ENCODE measurements at regions not wholly inside any gene's neighbourhood (a gene's known extent, or its start where the extent isn't known, plus 50 kb on each side); places are given as distances from the start of the nearest gene placed in this dataset.

- Histone ChIP-seq H3K4me1 (ENCODE audit: insufficient read depth, poor library complexity, severe bottlenecking) (no peaks in the 10 kb centered on the region), H3K27me3 (ENCODE audit: insufficient read depth, poor library complexity, severe bottlenecking) (no peaks in the 10 kb centered on the region), H3K27ac (ENCODE audit: poor library complexity, severe bottlenecking) (no peak overlapping the region), H3K36me3 (ENCODE audit: low read depth) (no peaks in the 10 kb centered on the region), H3K4me3 (ENCODE audit: severe bottlenecking) (no peak overlapping the region), H3K9me3 (ENCODE audit: severe bottlenecking) (no peaks in the 10 kb centered on the region)
- ATAC-seq (ENCODE audit: low read depth): no peak
- no peak for DNase-seq (ENCODE audit: low spot score)
- TF ChIP-seq, protein P1, sequence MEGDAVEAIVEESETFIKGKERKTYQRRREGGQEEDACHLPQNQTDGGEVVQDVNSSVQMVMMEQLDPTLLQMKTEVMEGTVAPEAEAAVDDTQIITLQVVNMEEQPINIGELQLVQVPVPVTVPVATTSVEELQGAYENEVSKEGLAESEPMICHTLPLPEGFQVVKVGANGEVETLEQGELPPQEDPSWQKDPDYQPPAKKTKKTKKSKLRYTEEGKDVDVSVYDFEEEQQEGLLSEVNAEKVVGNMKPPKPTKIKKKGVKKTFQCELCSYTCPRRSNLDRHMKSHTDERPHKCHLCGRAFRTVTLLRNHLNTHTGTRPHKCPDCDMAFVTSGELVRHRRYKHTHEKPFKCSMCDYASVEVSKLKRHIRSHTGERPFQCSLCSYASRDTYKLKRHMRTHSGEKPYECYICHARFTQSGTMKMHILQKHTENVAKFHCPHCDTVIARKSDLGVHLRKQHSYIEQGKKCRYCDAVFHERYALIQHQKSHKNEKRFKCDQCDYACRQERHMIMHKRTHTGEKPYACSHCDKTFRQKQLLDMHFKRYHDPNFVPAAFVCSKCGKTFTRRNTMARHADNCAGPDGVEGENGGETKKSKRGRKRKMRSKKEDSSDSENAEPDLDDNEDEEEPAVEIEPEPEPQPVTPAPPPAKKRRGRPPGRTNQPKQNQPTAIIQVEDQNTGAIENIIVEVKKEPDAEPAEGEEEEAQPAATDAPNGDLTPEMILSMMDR (IDR thresholded peaks at IDR 0.05; ENCODE audit: poor library complexity, severe bottlenecking): no peak
Observed at GRCh38 chr15:77692614-77693013, 59.9 kb upstream of the LINGO1 start.

DNA sequence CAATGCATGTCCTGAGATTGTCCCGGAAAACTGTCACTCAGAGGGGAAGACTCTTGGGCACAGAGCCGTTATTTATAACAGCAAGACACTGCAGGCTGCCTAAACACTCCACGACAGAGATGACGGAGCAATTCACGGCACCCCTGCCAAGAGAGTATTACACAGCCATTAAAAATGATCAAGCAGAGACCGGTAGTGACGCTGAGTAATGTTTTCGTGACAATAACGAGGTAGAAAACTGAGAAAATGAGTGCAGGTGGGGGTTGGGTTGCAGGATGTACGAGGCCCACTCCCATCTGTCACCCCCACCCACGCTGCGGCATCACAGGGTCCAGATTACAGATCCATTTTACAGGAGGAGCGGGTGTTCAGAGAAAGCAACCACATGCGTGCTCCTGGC is 58.9 kb upstream of the LINGO1 start:
- TF ChIP-seq, protein P1 (IDR thresholded peaks at IDR 0.05; ENCODE audit: poor library complexity, severe bottlenecking): no peak
- Histone ChIP-seq H3K36me3 (ENCODE audit: low read depth) (no peaks in the 10 kb centered on the region), H3K27me3 (ENCODE audit: insufficient read depth, poor library complexity, severe bottlenecking) (no peaks in the 10 kb centered on the region), H3K4me1 (ENCODE audit: insufficient read depth, poor library complexity, severe bottlenecking) (no peaks in the 10 kb centered on the region), H3K4me3 (ENCODE audit: severe bottlenecking) (no peak overlapping the region), H3K9me3 (ENCODE audit: severe bottlenecking) (no peaks in the 10 kb centered on the region), H3K27ac (ENCODE audit: poor library complexity, severe bottlenecking) (no peak overlapping the region)
- ATAC-seq (ENCODE audit: low read depth) (no peak), DNase-seq (ENCODE audit: low spot score) (no peak)

DNA sequence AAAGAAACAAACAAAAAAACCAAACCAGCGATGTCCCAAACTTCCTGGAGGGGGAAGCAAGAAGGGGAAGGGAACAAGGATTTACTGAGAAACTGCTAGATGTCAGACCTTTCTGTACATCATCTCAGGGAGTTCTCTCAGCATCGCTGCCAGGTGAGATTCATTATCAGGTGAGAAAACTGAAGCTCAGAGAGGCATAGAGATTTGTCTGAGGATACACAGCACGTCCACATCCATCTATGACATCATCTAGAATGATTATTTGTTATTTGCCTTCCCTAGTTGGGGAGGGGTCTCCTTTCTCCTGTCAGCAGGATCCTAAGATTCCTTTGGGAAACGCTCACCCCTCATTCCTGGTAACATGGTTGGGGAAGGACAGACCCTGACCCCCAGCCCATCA is 57.1 kb upstream of the LINGO1 start:
- ATAC-seq (ENCODE audit: low read depth) (no peak), DNase-seq (ENCODE audit: low spot score) (no peak)
- no peaks in the 10 kb centered on the region for H3K27me3 ChIP-seq (ENCODE audit: insufficient read depth, poor library complexity, severe bottlenecking)
- H3K36me3 ChIP-seq (ENCODE audit: low read depth): no peaks in the 10 kb centered on the region
- no peak overlapping the region for H3K4me3 ChIP-seq (ENCODE audit: severe bottlenecking)
- no peaks in the 10 kb centered on the region for H3K4me1 ChIP-seq (ENCODE audit: insufficient read depth, poor library complexity, severe bottlenecking)
- TF ChIP-seq, protein P1 (IDR thresholded peaks at IDR 0.05; ENCODE audit: poor library complexity, severe bottlenecking): no peak
- no peak overlapping the region for H3K27ac ChIP-seq (ENCODE audit: poor library complexity, severe bottlenecking)
- H3K9me3 ChIP-seq (ENCODE audit: severe bottlenecking): no peaks in the 10 kb centered on the region

DNA sequence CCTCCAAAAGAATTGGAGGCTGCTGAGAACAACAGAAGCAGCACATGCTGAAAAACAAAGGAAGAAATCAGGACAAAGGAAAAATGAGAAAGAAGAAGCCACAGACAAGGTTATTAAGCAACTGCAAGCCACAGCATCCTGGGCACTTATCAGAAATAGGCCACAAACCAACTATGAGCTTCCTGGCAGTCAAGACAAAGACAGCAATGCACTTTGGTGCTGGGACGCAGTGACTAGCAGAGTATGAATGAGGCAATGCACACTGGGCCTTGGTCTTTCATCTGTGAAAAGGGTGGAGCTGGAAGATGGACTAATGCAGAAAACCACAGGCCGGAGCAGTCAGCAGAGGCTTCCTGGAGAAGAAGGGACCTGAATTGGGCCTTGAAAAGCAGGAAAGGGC is 56.0 kb upstream of the LINGO1 start:
- Histone ChIP-seq H3K27ac (ENCODE audit: poor library complexity, severe bottlenecking) (no peak overlapping the region), H3K4me3 (ENCODE audit: severe bottlenecking) (no peak overlapping the region), H3K36me3 (ENCODE audit: low read depth) (no peaks in the 10 kb centered on the region), H3K9me3 (ENCODE audit: severe bottlenecking) (no peaks in the 10 kb centered on the region), H3K27me3 (ENCODE audit: insufficient read depth, poor library complexity, severe bottlenecking) (no peaks in the 10 kb centered on the region), H3K4me1 (ENCODE audit: insufficient read depth, poor library complexity, severe bottlenecking) (no peaks in the 10 kb centered on the region)
- DNase-seq (ENCODE audit: low spot score): no peak
- ATAC-seq (ENCODE audit: low read depth): no peak
- TF ChIP-seq, protein P1 (IDR thresholded peaks at IDR 0.05; ENCODE audit: poor library complexity, severe bottlenecking): no peak

DNA sequence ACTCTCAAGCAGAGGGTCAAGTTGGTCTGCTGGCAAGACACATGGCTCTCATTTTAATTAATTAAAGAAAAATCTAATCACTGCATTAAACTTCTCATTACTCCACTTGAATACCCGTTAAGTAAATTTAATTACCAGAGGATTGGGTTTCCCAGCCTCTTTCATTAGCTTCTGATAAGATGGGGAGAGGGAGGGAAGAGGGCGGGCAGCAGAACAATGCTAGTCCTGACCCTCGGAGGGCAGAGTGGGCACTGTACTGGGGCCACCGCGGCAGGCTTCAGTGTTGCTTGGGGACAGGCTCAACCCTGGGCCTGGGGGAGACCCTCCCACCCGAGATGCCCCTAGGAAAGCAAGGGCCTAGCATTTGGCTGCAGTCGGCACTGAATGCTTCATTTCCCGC is 55.6 kb upstream of the LINGO1 start:
- Histone ChIP-seq H3K4me3 (ENCODE audit: severe bottlenecking) (no peak overlapping the region), H3K36me3 (ENCODE audit: low read depth) (no peaks in the 10 kb centered on the region), H3K4me1 (ENCODE audit: insufficient read depth, poor library complexity, severe bottlenecking) (no peaks in the 10 kb centered on the region), H3K27ac (ENCODE audit: poor library complexity, severe bottlenecking) (no peak overlapping the region), H3K9me3 (ENCODE audit: severe bottlenecking) (no peaks in the 10 kb centered on the region), H3K27me3 (ENCODE audit: insufficient read depth, poor library complexity, severe bottlenecking) (no peaks in the 10 kb centered on the region)
- TF ChIP-seq, protein P1 (IDR thresholded peaks at IDR 0.05; ENCODE audit: poor library complexity, severe bottlenecking): no peak
- DNase-seq (ENCODE audit: low spot score) (no peak), ATAC-seq (ENCODE audit: low read depth) (no peak)

Measured in RWPE2 (cell line).